NCI-H510A treated with DMSO at 0.1 percent for 48 hours (cell line): ENCODE measurements at regions not wholly inside any gene's neighbourhood (a gene's known extent, or its start where the extent isn't known, plus 50 kb on each side); places are given as distances from the start of the nearest gene placed in this dataset.
"Not testable (repeated sequence)": the region's sequence is repeated elsewhere in the genome, so short reads cannot be mapped to it uniquely, and the experiment has no call there.

Experiments used
- DNase-seq: peaks from one replicate; lab custom pipeline; 2025; lab: John Stamatoyannopoulos, UW

GRCh38 chr1:149635290-149635899 lies 51.7 kb downstream of the PPIAL4C start:
- not testable (repeated sequence) for DNase-seq

DNA sequence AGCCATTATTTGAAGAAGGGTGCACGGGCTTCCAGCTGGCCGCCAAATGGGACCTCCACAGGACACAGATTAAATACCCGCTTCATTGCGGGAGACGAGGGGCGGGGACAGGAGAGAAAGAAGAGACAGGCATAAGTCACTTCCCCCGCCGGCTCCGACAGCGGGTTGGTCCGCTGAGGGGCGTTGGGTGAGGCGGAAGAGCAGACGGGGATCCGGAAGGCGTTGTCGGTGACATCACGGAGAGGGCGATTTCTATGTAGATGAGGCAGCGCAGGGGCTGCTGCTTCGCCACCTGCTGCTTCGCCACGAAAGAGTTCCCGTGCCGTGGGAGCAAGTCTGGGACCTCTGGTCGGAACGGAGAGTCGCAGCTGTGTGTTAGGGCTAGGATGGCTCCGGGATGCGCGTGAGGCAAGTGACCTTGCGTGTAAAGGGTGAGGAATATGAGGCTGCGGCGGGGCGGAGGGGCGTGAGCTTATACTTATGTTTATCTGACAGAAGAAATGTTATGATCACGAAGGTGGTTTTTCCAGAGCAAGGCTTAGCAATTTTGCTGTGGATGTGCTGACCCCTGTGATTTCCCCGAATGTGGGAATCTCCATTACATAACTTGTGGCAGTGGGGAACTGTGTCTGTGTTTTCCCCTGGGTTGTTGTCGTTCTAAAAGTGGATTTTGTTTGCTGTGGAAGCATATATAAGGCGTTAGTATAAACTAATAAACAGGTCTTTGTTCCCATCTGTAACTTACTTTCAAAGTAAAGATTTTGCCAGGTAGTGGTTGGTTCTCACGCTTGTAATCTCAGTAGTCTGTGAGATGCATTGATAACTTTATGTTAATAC lies 52.9 kb downstream of the PPIAL4C start:
- DNase-seq, result peak; percentile 78

DNA sequence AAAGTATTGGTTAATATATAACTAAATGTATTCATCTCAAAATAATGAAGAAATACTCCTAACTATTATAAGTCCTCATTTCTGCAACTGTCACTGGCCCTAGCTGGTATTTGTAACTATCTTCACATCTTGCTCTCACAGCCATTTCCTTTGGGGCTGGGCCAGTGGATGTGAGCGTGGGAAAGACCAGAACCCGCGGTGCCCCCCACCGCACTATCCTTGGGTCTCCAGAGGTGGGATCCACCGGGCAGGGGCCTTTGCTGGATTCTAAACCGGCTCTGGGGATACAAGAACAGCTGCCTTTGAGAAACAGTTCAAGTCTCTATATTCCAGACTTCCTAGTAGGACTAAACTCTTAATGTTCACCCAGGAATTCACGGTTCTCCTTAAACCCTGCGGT lies 54.8 kb downstream of the PPIAL4C start:
- DNase-seq, result not testable (repeated sequence)

DNA sequence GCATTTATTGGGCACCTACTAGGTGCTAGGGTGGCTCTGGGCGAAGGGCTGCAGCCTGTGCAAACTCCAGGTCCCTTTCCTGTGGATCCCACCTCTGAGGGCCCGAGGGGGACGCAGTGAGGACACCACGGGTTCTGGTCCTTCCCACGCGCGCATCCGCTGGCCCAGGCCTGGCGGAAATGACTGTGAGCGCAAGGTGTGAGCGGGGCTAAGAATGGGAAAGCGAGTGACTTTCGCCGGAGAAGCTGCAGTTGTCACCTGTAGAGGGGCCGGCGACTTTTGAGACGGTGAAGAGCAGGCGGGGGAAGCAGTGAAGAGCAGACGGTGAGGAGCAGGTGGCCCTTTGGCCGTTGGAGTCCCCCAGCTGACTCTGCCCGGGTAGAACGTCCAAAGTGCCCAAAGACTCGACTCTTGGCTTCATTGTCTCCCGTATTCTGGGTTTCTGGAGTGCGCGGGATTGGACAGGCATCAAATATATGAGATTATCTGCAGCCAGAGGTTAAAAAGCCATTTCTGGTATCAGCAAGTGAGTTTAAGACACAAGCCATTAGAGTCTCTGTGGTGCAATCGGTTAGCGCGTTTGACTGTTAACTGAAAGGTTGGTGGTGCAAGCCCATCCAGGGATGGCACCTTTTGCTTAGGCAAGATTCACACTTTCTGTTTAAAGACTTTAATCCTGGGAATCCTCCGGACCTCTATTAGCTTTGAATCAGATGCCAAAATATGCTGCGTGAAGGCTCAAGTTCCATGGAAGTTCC lies 55.4 kb downstream of the PPIAL4C start:
- DNase-seq, result not testable (repeated sequence)

- DNase-seq, result not testable (repeated sequence)
These were observed 57.5 kb downstream of the PPIAL4C start for GRCh38 chr1:149641179-149641578.

DNA sequence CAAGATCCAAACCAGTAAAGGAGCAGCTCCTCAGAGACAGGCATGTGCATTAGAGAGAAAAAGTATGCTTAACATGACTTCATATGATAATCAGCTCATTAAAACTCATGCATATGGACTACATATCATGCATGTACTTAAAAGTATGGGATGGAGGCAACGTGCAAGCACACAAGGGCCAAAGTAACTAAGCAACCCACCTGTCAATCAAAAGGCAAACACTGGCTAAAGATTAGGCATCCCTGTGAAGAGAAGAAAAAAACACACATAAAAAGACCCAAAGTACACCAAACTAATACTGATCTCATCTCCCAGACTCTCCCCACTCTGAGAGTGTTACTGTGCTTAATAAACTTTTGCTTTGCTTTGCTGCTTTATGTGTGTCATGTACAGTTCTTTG lies 61.2 kb downstream of the PPIAL4C start:
- DNase-seq, result not testable (repeated sequence)

DNA sequence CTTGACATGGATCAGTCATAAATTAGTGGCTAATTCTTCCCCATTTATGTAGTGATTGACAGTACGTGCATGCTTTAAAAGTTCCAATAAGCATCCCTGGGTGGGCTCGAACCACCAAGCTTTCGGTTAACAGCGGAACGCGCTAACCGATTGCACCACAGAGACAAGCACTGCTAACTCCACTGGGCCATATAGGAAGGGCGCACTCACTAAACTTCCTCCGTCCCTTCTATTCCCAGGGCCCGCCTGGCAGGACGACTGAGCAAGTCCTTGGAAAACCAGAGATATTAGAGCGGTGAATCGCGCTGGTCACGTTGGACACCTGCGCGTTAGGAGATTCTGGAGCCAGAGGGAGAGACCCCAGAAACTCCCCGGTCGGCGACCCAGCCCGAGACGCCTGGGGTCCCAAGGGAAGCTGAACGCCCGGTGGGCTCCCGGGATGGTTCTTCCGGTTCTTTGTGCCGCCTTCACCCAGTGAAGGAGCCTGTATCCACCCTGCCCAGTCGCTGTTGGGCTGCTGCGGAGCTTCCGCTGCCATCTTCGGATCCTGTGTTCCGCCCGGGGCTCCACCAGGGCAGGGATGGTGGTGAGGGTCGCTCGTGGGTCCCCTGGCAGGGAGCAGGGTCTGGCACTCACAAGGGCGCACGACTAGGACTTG lies 62.8 kb downstream of the PPIAL4C start:
- DNase-seq, result not testable (repeated sequence)

DNA sequence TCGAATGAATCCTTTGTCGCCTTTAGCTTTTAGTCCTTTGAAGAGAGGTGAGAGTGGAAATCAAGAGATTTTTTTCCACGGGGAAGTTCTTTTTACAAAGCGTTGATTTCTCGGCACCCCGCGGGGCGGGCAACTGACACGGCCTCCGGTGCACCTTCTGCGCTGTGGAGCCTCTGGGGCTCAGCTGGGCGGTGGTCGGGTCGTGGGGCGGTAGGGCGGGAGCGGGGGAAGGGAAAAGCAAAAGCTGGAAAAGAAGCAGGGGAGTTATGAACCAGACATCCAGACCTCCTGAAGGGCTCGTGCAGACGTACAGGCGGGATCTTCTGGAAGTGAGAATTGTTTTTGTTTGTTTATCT lies 63.3 kb downstream of the PPIAL4C start:
- DNase-seq, result not testable (repeated sequence)

DNA sequence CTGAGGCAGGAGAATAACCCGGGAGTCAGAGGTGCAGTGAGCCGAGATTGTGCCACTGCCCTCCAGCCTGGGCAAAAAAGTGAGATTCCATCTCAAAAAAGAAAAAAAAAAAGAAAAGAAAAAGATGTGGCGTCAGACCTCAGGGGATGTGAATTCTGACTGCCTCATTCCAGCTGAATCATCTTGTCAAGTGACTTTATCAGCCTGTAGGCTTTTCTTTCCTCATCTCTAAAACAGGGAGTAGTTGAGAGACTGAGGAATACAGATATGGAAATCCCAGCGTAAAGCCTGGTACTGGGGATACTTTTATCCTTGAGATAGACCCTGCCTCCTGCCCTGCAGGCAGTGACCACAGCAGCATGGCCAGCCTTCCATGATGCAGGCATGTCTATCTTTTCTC lies 74.1 kb downstream of the PPIAL4C start:
- not testable (repeated sequence) for DNase-seq

- DNase-seq, result not testable (repeated sequence)
These were observed 74.5 kb downstream of the PPIAL4C start for GRCh38 chr1:149658175-149658574.

- not testable (repeated sequence) for DNase-seq
These were observed 81.0 kb downstream of the PPIAL4C start for GRCh38 chr1:149664624-149665023.

GRCh38 chr1:149665033-149665432 lies 81.4 kb downstream of the PPIAL4C start:
- not testable (repeated sequence) for DNase-seq

DNA sequence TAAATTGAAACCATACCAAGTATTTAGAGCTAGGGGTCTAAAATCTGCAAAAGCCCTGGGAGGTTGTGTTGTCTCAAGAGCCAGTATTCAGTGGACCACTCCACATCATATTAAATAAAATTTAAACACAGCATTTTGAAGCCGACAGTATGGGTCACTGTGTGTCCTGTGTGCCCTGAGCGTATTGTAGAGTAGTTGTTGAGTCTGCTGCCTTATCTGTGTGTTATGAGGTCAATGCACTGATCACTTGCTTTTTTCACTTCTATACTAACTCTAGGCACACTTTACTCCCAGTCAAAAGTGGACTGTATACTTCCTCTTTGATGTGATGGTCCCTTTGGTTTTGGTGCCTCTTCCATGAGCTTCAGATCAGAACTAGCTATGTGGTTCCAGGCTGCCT lies 81.9 kb downstream of the PPIAL4C start:
- DNase-seq, result not testable (repeated sequence)

DNA sequence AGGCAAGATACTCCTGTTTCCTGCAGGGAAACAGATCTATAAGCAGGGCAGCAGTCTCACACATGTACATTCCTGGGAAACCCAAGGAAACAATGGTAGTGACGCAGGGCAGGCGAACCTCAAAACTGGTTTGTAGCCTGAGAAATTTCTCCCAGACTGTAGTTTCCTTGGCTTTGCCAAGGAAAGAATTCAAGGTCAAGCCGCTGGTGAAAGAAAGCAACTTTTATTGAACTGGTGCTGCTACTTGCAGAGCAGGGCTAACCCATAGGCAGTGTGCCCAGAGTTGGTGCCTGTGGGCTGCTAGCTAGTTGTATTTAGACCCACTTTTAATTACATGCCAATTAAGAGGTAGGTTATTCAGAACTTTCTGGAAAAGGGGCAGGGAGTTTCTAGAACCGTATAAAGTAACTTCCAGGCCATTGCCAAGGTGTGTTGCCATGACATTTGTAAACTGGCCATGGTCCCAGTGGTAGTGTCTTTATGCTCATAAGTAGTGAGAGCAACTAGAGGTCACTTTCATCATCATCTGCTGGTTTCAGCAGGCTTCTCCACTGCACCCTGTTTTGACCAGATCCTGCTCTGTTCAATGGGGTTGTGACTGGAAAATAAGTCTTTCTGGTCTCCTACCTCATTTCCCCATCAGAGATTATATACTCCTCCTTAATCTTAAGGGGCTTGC lies 89.7 kb downstream of the PPIAL4C start:
- not testable (repeated sequence) for DNase-seq

GRCh38 chr1:149674921-149675320 lies 91.3 kb downstream of the PPIAL4C start:
- DNase-seq, result not testable (repeated sequence)

- not testable (repeated sequence) for DNase-seq
These were observed 93.7 kb downstream of the PPIAL4C start for GRCh38 chr1:149677359-149677758.

GRCh38 chr1:149686593-149687238 lies 95.8 kb upstream of the FCGR1A start:
- not testable (repeated sequence) for DNase-seq

DNA sequence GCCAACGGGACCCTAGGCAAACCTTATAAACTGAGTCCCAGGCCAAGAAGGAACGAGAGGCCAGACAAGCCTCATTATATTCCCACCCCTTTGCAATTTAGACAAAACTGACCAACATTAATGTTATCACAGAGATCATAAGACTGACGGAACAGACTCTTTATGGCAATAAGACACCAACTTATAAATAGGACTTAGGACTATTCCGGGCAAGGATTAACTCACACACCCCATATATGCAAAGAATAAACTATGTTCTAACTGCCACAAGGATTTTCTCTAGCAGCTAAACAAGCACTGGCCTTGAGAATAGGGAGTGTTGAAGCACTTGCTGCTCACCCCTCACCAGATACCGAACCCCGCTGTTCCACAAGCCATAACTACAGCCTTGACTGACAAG lies 91.1 kb upstream of the FCGR1A start:
- not testable (repeated sequence) for DNase-seq

- not testable (repeated sequence) for DNase-seq
These were observed 89.5 kb upstream of the FCGR1A start for GRCh38 chr1:149692804-149693539.

DNA sequence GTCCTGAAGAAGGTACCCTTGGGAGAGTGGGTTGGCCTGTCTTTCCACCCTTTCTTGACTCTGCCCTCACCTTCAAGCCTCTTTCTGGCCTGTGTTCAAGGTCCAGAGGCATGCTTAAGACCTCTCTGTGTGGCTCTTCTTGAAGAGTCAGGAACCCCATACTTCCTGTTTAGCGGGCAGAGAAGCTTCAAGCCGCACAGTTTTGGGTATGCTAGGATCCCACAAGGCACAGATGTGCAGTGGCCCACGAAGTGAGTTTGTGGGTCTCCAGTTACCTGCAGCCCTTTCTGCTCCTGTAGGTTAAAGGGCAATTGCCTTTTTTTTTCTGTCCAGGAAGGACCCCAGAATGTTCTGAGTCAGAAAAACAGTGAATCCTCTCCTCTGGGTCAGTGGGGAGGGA lies 87.4 kb upstream of the FCGR1A start:
- DNase-seq, result not testable (repeated sequence)
